Body of pancreas (tissue), 4 donors: ENCODE measurements at regions not wholly inside any gene's neighbourhood (a gene's known extent, or its start where the extent isn't known, plus 50 kb on each side); places are given as distances from the start of the nearest gene placed in this dataset.

ENCODE experiments used
- ATAC-seq: fragments of 150-250 bp; one replicate; pipeline ENCODE4 v1.9.1; 2016
- DNase-seq, 4 donors: peaks; one replicate each; pipeline ENCODE4 v3.0.0-alpha.2; 2019
- H3K27ac ChIP-seq, 4 donors: fragments of 200-600 bp; sonication (generic); 1 replicate in 3 of 4; 2 replicates in 1 of 4; pipeline versions ENCODE4 v1.5.1 to v1.6.1; 2016 to 2019; ENCODE audit warnings: mild to moderate bottlenecking in 1 of 4, mixed read lengths in 1 of 4, moderate library complexity in 1 of 4
- H3K27me3 ChIP-seq, 2 donors: fragments of 200-600 bp; sonication (generic); one replicate each; pipeline ENCODE4 v1.6.0; 2016; ENCODE audit warnings: mild to moderate bottlenecking in 1 of 2
- H3K36me3 ChIP-seq, 2 donors: fragments of 200-600 bp; sonication (generic); replicated peaks in 1 of 2; 2 replicates each; pipeline ENCODE4 v1.5.1; 2016; ENCODE audit warnings: low read depth in 2 of 2; ENCODE audit not compliant: insufficient read depth in 1 of 2
- H3K4me1 ChIP-seq: fragments of 200-600 bp; sonication (generic); one replicate; pipeline ENCODE4 v1.6.0; 2016
- H3K4me3 ChIP-seq, 2 donors: fragments of 200-600 bp; sonication (generic); 1 replicate in 1 of 2; 2 replicates in 1 of 2; pipeline ENCODE4 v1.5.1; 2016 to 2019
- H3K9me3 ChIP-seq, 3 donors: fragments of 200-600 bp; sonication (generic); 1 replicate in 2 of 3; 2 replicates in 1 of 3; pipeline ENCODE4 v1.5.1; 2016
- POLR2A ChIP-seq, 3 donors: fragments of 450-650 bp; IDR thresholded peaks; one replicate each; pipeline ENCODE4 v1.6.1; 2016; ENCODE audit warnings: antibody characterized with exemption in 3 of 3, mild to moderate bottlenecking in 2 of 3
- WGBS, 2 donors: methylation state at CpG; one replicate each; pipeline ENCODE4 v1.1.5; 2017; 5-methylcytosine and 5-hydroxymethylcytosine counted together
- intact Hi-C: fragments of 100-400 bp; cut with DNase I; formaldehyde crosslinking; loops from one replicate; pipeline ENCODE4 v1.15.1; 2023
- TF ChIP-seq, protein P1 (sequence below), 7 experiments: fragments of 450-650 bp in 4 of 7; fragments of 200-600 bp in 3 of 7; sonication (generic) in 3 of 7; IDR thresholded peaks; one replicate each; pipeline ENCODE4 v1.5.1; 2016 to 2019; ENCODE audit warnings: antibody characterized with exemption in 7 of 7

DNA sequence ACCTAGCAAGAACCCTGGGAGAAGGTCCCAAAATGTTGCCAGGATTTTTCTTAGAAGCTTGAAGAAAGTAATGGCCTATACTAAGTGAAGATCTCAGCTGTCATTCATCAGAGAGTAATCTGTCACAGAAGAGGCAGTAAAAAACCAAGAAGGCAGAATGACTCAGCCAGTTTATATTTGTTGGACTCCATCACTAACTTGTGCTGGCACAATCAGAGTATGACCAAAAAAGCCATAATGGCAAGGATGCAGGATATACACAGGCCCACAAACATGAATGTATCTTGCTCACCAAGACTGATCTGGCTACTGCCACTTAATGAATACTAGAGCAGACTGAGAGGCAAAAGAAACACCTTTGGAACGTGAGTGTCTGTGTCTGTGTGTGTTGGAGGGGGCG lies 104.0 kb upstream of the POU5F2 start:
- H3K27me3 ChIP-seq = no peaks in the 10 kb centered on the region
- intact Hi-C loops = no loop called here
- no peaks in the 10 kb centered on the region for H3K4me1 ChIP-seq
- 94 to 100% methylated on average over 2 of the region's 2 CpGs for WGBS, 2 donors
- DNase-seq = no peak
- TF ChIP-seq, protein P1, sequence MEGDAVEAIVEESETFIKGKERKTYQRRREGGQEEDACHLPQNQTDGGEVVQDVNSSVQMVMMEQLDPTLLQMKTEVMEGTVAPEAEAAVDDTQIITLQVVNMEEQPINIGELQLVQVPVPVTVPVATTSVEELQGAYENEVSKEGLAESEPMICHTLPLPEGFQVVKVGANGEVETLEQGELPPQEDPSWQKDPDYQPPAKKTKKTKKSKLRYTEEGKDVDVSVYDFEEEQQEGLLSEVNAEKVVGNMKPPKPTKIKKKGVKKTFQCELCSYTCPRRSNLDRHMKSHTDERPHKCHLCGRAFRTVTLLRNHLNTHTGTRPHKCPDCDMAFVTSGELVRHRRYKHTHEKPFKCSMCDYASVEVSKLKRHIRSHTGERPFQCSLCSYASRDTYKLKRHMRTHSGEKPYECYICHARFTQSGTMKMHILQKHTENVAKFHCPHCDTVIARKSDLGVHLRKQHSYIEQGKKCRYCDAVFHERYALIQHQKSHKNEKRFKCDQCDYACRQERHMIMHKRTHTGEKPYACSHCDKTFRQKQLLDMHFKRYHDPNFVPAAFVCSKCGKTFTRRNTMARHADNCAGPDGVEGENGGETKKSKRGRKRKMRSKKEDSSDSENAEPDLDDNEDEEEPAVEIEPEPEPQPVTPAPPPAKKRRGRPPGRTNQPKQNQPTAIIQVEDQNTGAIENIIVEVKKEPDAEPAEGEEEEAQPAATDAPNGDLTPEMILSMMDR (IDR thresholded peaks at IDR 0.05) = no peak
- TF ChIP-seq POLR2A (IDR thresholded peaks at IDR 0.05) = no peak
- no peak overlapping the region for H3K4me3 ChIP-seq
- no peak for ATAC-seq
- no peak overlapping the region for H3K27ac ChIP-seq
- H3K9me3 ChIP-seq = no peaks in the 10 kb centered on the region
- H3K36me3 ChIP-seq = no peaks in the 10 kb centered on the region

DNA sequence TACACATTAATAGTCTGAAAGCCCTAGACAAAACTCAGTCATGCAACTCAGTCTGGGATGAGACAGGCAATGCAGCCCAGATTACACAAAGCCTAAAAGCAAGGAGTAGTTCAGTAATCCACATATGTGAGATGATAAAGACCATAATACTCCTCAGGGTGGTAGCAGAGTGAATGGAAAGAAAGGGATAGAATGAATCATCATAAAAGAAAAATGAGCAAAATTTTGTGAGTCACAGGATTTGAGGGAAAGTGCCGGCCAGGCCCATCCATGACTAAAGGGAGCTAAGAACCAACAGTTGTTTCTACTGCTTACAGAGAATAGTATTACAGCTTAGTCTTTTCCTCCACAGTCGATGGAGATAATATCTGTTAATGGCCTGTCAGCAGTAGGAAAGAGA lies 90.0 kb upstream of the POU5F2 start:
- H3K4me3 ChIP-seq = no peak overlapping the region
- no peaks in the 10 kb centered on the region for H3K27me3 ChIP-seq
- DNase-seq (no peak), ATAC-seq (no peak)
- no peaks in the 10 kb centered on the region for H3K9me3 ChIP-seq
- no peak for TF ChIP-seq POLR2A (IDR thresholded peaks at IDR 0.05)
- TF ChIP-seq, protein P1 (IDR thresholded peaks at IDR 0.05) = no peak
- no peaks in the 10 kb centered on the region for H3K36me3 ChIP-seq
- H3K27ac ChIP-seq = no peak overlapping the region
- intact Hi-C loops = no loop called here
- no peaks in the 10 kb centered on the region for H3K4me1 ChIP-seq
- 95 to 98% methylated on average over 2 of the region's 2 CpGs for WGBS, 2 donors

DNA sequence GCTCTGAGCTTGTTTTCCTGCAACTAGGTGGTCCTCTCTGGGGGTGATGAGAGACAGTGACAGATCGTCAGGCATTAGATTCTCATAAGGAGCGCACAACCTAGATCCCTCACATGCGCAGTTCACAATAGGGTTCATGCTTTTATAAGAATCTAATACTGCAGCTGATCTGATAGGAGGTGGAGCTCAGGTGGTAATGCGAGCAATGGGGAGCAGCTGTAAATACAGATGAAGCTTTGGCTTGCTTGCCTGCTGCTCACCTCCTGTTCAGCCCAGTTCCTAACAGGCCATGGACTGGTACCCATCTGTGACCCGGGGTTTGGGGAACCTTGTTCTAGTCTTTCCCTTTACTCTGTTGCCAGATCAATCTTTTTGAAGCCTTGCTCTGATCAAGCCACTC lies 89.5 kb upstream of the POU5F2 start:
- Histone ChIP-seq H3K9me3 (no peaks in the 10 kb centered on the region), H3K4me3 (no peak overlapping the region), H3K27ac (no peak overlapping the region), H3K27me3 (no peaks in the 10 kb centered on the region), H3K4me1 (no peaks in the 10 kb centered on the region), H3K36me3 (no peaks in the 10 kb centered on the region)
- no peak for ATAC-seq
- intact Hi-C loops = no loop called here
- no peak for TF ChIP-seq POLR2A (IDR thresholded peaks at IDR 0.05)
- TF ChIP-seq, protein P1 (IDR thresholded peaks at IDR 0.05) = no peak
- WGBS, 2 donors = 97 to 98% methylated on average over 5 of the region's 5 CpGs
- DNase-seq = no peak

DNA sequence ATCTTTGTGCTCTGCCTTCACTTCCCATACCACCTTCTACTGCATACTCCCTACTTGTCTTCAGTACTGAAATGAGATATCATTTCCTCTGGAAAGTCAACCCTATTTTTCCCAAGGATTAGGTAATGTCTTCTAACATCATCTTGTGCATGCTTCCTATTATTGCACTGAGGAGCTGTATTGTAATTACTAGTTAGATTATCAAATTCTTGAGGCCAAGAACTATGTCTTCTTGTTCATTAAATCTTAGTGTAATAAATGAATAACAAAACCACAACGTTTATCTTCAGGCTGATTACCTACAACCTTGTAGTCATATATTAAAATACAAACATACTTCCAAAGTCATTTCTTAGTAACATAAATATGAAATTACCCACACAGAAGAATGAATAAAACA lies 87.9 kb upstream of the POU5F2 start:
- H3K27me3 ChIP-seq = no peaks in the 10 kb centered on the region
- WGBS, 2 donors = 65 to 71% methylated on average over 1 of the region's 1 CpG
- no peaks in the 10 kb centered on the region for H3K4me1 ChIP-seq
- H3K36me3 ChIP-seq = no peaks in the 10 kb centered on the region
- intact Hi-C loops = no loop called here
- H3K27ac ChIP-seq = no peak overlapping the region
- no peaks in the 10 kb centered on the region for H3K9me3 ChIP-seq
- no peak for TF ChIP-seq POLR2A (IDR thresholded peaks at IDR 0.05)
- TF ChIP-seq, protein P1 (IDR thresholded peaks at IDR 0.05) = no peak
- H3K4me3 ChIP-seq = no peak overlapping the region
- DNase-seq = no peak
- no peak for ATAC-seq

DNA sequence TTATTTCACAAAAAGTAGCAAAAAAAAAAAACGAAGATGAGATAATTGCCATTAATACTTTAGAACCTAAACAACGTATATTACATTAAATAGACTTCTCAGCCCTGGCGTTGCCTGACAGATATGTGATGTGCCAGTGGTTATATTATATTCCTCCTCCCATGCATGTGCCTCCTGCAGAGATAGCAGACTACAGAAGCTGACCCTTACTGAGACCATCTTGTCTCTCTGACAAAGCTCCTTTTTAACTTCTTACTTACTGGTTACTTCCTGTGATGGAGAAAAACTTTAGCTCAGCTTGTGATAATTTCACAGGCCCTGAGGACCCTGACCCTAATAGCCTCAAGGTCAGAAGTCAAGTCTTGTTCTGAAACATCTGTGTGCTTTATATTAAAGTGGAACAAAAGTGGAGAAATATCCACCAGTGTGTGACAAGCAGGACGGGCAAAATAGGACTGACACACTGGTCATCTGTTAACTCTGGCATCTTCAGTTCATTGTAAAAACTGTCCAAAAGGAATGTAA lies 80.6 kb upstream of the POU5F2 start:
- Histone ChIP-seq H3K27ac (no peak overlapping the region), H3K27me3 (no peaks in the 10 kb centered on the region), H3K36me3 (no peaks in the 10 kb centered on the region), H3K4me1 (no peaks in the 10 kb centered on the region), H3K4me3 (no peak overlapping the region), H3K9me3 (no peaks in the 10 kb centered on the region)
- DNase-seq (no peak), ATAC-seq (no peak)
- intact Hi-C loops = no loop called here
- WGBS, 2 donors = 85 to 91% methylated on average over 4 of the region's 4 CpGs
- TF ChIP-seq, protein P1 (IDR thresholded peaks at IDR 0.05) = no peak
- no peak for TF ChIP-seq POLR2A (IDR thresholded peaks at IDR 0.05)
